ENCODE measurements at regions not wholly inside any gene's neighbourhood (a gene's known extent, or its start where the extent isn't known, plus 50 kb on each side); places are given as distances from the start of the nearest gene placed in this dataset.

DNA sequence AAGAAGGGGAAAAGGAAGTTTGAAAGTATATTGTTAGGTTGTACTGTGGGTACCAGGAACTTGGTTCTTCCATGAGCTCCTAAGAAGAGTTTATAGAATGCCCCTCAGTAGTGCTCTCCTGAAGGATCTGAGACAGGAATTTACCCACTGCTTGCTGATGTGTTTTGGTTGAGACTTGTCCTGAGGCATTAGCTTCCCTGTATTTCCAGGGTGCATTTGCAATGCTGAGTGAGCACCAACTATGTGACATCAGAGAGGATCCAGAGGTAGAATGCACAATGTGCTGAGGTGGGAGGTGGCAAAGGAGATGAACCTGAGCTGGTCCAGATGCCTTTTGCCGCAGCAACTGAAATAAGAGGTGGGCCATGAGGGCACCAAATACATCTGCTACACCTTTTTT, 64.3 kb upstream of the LRRC3B start:
- no peak overlapping the region for H3K27ac ChIP-seq (ENCODE audit: low read length)
- DNase-seq: no peak
- H2AFZ ChIP-seq (ENCODE audit: low read depth, low read length): no peak overlapping the region
- H3K36me3 ChIP-seq (ENCODE audit: insufficient read depth, low read length): no peaks in the 10 kb centered on the region
- H3K9ac ChIP-seq (ENCODE audit: low read depth, low read length): no peak overlapping the region
- ATAC-seq (ENCODE audit: insufficient read depth, low read depth): no peak
- H4K20me1 ChIP-seq (ENCODE audit: insufficient read depth, low read length): no peaks in the 10 kb centered on the region
- H3K79me2 ChIP-seq (ENCODE audit: insufficient read depth, low read length): no peaks in the 10 kb centered on the region
- no peak overlapping the region for H3K4me3 ChIP-seq (ENCODE audit: low read depth in 1 of 2, low read length in 2 of 2)
- no peaks in the 10 kb centered on the region for H3K9me3 ChIP-seq (ENCODE audit: insufficient read depth, low read length, severe bottlenecking)
- no peaks in the 10 kb centered on the region for H3K27me3 ChIP-seq (ENCODE audit: insufficient read depth, low read length, poor library complexity)
- no peak overlapping the region for H3K4me2 ChIP-seq (ENCODE audit: insufficient read depth, low read length)
- TF ChIP-seq, protein P1, sequence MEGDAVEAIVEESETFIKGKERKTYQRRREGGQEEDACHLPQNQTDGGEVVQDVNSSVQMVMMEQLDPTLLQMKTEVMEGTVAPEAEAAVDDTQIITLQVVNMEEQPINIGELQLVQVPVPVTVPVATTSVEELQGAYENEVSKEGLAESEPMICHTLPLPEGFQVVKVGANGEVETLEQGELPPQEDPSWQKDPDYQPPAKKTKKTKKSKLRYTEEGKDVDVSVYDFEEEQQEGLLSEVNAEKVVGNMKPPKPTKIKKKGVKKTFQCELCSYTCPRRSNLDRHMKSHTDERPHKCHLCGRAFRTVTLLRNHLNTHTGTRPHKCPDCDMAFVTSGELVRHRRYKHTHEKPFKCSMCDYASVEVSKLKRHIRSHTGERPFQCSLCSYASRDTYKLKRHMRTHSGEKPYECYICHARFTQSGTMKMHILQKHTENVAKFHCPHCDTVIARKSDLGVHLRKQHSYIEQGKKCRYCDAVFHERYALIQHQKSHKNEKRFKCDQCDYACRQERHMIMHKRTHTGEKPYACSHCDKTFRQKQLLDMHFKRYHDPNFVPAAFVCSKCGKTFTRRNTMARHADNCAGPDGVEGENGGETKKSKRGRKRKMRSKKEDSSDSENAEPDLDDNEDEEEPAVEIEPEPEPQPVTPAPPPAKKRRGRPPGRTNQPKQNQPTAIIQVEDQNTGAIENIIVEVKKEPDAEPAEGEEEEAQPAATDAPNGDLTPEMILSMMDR (IDR thresholded peaks at IDR 0.05; ENCODE audit: borderline replicate concordance, extremely low read depth, low read length, poor library complexity, severe bottlenecking): no peak
- TF ChIP-seq EZH2 (IDR thresholded peaks at IDR 0.05; ENCODE audit: borderline replicate concordance, low read depth, low read length, severe bottlenecking): no peak
- H3K4me1 ChIP-seq (ENCODE audit: insufficient read depth, low read length): no peaks in the 10 kb centered on the region

DNA sequence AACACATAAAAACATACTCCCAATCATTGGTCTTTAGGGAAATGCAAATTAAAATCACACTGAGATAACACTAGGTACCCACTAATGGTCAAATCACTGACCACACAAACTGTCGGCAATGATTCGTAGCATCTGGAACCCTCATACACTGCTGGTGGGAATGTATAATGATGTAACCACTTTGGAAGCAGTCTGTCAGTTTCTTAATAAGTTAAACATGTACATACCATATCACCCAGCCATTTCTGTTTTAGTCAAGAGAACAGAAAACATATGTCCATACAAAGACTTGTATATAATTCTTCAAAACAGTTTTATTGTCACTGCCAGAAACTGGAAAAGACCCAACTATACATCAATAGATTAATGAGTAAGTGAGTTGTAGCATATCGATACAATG, 63.3 kb upstream of the LRRC3B start:
- no peaks in the 10 kb centered on the region for H4K20me1 ChIP-seq (ENCODE audit: insufficient read depth, low read length)
- TF ChIP-seq, protein P1 (IDR thresholded peaks at IDR 0.05; ENCODE audit: borderline replicate concordance, extremely low read depth, low read length, poor library complexity, severe bottlenecking): no peak
- TF ChIP-seq EZH2 (IDR thresholded peaks at IDR 0.05; ENCODE audit: borderline replicate concordance, low read depth, low read length, severe bottlenecking): no peak
- H3K36me3 ChIP-seq (ENCODE audit: insufficient read depth, low read length): no peaks in the 10 kb centered on the region
- H3K27me3 ChIP-seq (ENCODE audit: insufficient read depth, low read length, poor library complexity): no peaks in the 10 kb centered on the region
- H3K4me2 ChIP-seq (ENCODE audit: insufficient read depth, low read length): no peak overlapping the region
- DNase-seq (no peak), ATAC-seq (ENCODE audit: insufficient read depth, low read depth) (no peak)
- H3K9me3 ChIP-seq (ENCODE audit: insufficient read depth, low read length, severe bottlenecking): no peaks in the 10 kb centered on the region
- no peaks in the 10 kb centered on the region for H3K79me2 ChIP-seq (ENCODE audit: insufficient read depth, low read length)
- no peak overlapping the region for H3K4me3 ChIP-seq (ENCODE audit: low read depth in 1 of 2, low read length in 2 of 2)
- no peak overlapping the region for H3K27ac ChIP-seq (ENCODE audit: low read length)
- H3K9ac ChIP-seq (ENCODE audit: low read depth, low read length): no peak overlapping the region
- H2AFZ ChIP-seq (ENCODE audit: low read depth, low read length): no peak overlapping the region
- H3K4me1 ChIP-seq (ENCODE audit: insufficient read depth, low read length): no peaks in the 10 kb centered on the region

DNA sequence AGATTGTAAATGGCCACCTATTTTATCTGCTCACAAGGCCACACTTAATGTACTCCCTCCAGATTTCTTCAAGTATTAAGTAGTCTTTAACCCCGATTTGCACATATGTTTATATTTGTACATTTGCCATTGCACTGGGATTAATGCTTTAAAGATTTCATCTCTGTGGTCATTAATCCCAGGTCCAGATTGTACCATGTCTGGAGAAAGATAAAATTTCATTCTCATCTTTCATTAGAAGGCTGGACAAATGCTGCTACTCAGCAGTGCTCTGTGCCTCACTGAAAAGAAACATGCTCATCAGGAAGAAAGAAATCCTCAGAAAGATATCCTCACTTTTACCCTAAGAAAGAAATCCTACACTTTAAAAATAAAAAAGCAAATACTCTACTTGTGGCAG, 62.5 kb upstream of the LRRC3B start:
- H3K4me3 ChIP-seq (ENCODE audit: low read depth in 1 of 2, low read length in 2 of 2): no peak overlapping the region
- no peak for ATAC-seq (ENCODE audit: insufficient read depth, low read depth)
- no peak for DNase-seq
- no peaks in the 10 kb centered on the region for H3K36me3 ChIP-seq (ENCODE audit: insufficient read depth, low read length)
- H2AFZ ChIP-seq (ENCODE audit: low read depth, low read length): no peak overlapping the region
- no peaks in the 10 kb centered on the region for H3K4me1 ChIP-seq (ENCODE audit: insufficient read depth, low read length)
- H3K79me2 ChIP-seq (ENCODE audit: insufficient read depth, low read length): no peaks in the 10 kb centered on the region
- H4K20me1 ChIP-seq (ENCODE audit: insufficient read depth, low read length): no peaks in the 10 kb centered on the region
- no peak overlapping the region for H3K27ac ChIP-seq (ENCODE audit: low read length)
- no peaks in the 10 kb centered on the region for H3K9me3 ChIP-seq (ENCODE audit: insufficient read depth, low read length, severe bottlenecking)
- TF ChIP-seq, protein P1 (IDR thresholded peaks at IDR 0.05; ENCODE audit: borderline replicate concordance, extremely low read depth, low read length, poor library complexity, severe bottlenecking): no peak
- no peak for TF ChIP-seq EZH2 (IDR thresholded peaks at IDR 0.05; ENCODE audit: borderline replicate concordance, low read depth, low read length, severe bottlenecking)
- H3K9ac ChIP-seq (ENCODE audit: low read depth, low read length): no peak overlapping the region
- H3K27me3 ChIP-seq (ENCODE audit: insufficient read depth, low read length, poor library complexity): no peaks in the 10 kb centered on the region
- H3K4me2 ChIP-seq (ENCODE audit: insufficient read depth, low read length): no peak overlapping the region

Measured in DND-41 (cell line).